ENCODE measurements at regions not wholly inside any gene's neighbourhood (a gene's known extent, or its start where the extent isn't known, plus 50 kb on each side); places are given as distances from the start of the nearest gene placed in this dataset.
"Not testable (repeated sequence)": the region's sequence is repeated elsewhere in the genome, so short reads cannot be mapped to it uniquely, and the experiment has no call there.

DNA sequence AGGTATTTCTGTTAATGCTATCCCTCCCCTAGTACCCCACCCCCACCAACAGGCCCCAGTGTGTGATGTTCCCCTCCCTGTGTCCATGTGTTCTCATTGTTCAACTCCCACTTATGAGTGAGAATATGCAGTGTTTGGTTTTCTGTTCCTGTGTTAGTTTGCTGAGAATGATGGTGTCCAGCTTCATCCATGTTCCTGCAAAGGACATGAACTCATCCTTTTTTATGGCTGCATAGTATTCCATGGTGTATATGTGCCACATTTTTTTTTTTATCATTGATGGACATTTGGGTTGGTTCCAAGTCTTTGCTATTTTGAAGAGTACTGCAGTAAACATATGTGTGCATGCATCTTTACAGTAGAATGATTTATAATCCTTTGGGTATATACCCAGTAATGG is 430.5 kb upstream of the CD180 start:
- TF ChIP-seq, protein P1, sequence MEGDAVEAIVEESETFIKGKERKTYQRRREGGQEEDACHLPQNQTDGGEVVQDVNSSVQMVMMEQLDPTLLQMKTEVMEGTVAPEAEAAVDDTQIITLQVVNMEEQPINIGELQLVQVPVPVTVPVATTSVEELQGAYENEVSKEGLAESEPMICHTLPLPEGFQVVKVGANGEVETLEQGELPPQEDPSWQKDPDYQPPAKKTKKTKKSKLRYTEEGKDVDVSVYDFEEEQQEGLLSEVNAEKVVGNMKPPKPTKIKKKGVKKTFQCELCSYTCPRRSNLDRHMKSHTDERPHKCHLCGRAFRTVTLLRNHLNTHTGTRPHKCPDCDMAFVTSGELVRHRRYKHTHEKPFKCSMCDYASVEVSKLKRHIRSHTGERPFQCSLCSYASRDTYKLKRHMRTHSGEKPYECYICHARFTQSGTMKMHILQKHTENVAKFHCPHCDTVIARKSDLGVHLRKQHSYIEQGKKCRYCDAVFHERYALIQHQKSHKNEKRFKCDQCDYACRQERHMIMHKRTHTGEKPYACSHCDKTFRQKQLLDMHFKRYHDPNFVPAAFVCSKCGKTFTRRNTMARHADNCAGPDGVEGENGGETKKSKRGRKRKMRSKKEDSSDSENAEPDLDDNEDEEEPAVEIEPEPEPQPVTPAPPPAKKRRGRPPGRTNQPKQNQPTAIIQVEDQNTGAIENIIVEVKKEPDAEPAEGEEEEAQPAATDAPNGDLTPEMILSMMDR (IDR thresholded peaks at IDR 0.05; ENCODE audit: extremely low read depth in 1 of 2, insufficient read depth in 1 of 2, low read depth in 1 of 2, low read length in 2 of 2): not testable (repeated sequence)
- not testable (repeated sequence) for TF ChIP-seq EZH2 (IDR thresholded peaks at IDR 0.05; ENCODE audit: borderline replicate concordance, low read depth, low read length, severe bottlenecking)

All from endothelial cell of umbilical vein (primary cell).